ENCODE measurements at regions not wholly inside any gene's neighbourhood (a gene's known extent, or its start where the extent isn't known, plus 50 kb on each side); places are given as distances from the start of the nearest gene placed in this dataset.
"Not testable (repeated sequence)": the region's sequence is repeated elsewhere in the genome, so short reads cannot be mapped to it uniquely, and the experiment has no call there.

- DNase-seq: not testable (repeated sequence)
Measured at GRCh38 chr2:87483093-87483680, 264.7 kb upstream of the PLGLB2 start.

- DNase-seq: not testable (repeated sequence)
Measured at GRCh38 chr2:87484363-87484762, 263.5 kb upstream of the PLGLB2 start.

GRCh38 chr2:87485455-87485854 lies 262.4 kb upstream of the PLGLB2 start:
- DNase-seq: not testable (repeated sequence)

- DNase-seq: not testable (repeated sequence)
Measured at GRCh38 chr2:87485884-87486283, 262.0 kb upstream of the PLGLB2 start.

- DNase-seq: not testable (repeated sequence)
Measured at GRCh38 chr2:87486413-87486812, 261.5 kb upstream of the PLGLB2 start.

GRCh38 chr2:87488021-87488420 lies 259.9 kb upstream of the PLGLB2 start:
- DNase-seq: not testable (repeated sequence)

- not testable (repeated sequence) for DNase-seq
Measured at GRCh38 chr2:87488991-87489390, 258.9 kb upstream of the PLGLB2 start.

GRCh38 chr2:87494846-87495245 lies 253.0 kb upstream of the PLGLB2 start:
- DNase-seq: not testable (repeated sequence)

- not testable (repeated sequence) for DNase-seq
Measured at GRCh38 chr2:87495455-87495854, 252.4 kb upstream of the PLGLB2 start.

GRCh38 chr2:87496036-87497006 lies 251.6 kb upstream of the PLGLB2 start:
- not testable (repeated sequence) for DNase-seq

- DNase-seq: not testable (repeated sequence)
Measured at GRCh38 chr2:87497135-87497534, 250.8 kb upstream of the PLGLB2 start.

GRCh38 chr2:87497700-87498099 lies 250.2 kb upstream of the PLGLB2 start:
- not testable (repeated sequence) for DNase-seq

- not testable (repeated sequence) for DNase-seq
Measured at GRCh38 chr2:87498169-87498853, 249.6 kb upstream of the PLGLB2 start.

GRCh38 chr2:87498854-87499238 lies 249.0 kb upstream of the PLGLB2 start:
- not testable (repeated sequence) for DNase-seq

- DNase-seq: not testable (repeated sequence)
Measured at GRCh38 chr2:87499860-87500259, 248.0 kb upstream of the PLGLB2 start.

- DNase-seq: not testable (repeated sequence)
Measured at GRCh38 chr2:87500421-87500820, 247.5 kb upstream of the PLGLB2 start.

GRCh38 chr2:87500951-87501350 lies 246.9 kb upstream of the PLGLB2 start:
- not testable (repeated sequence) for DNase-seq

- not testable (repeated sequence) for DNase-seq
Measured at GRCh38 chr2:87502948-87503347, 244.9 kb upstream of the PLGLB2 start.

GRCh38 chr2:87505239-87505638 lies 242.6 kb upstream of the PLGLB2 start:
- not testable (repeated sequence) for DNase-seq

GRCh38 chr2:87505909-87506308 lies 242.0 kb upstream of the PLGLB2 start:
- not testable (repeated sequence) for DNase-seq

GRCh38 chr2:87507378-87508348 lies 240.2 kb upstream of the PLGLB2 start:
- DNase-seq: not testable (repeated sequence)
